ENCODE measurements at regions not wholly inside any gene's neighbourhood (a gene's known extent, or its start where the extent isn't known, plus 50 kb on each side); places are given as distances from the start of the nearest gene placed in this dataset.

DNA sequence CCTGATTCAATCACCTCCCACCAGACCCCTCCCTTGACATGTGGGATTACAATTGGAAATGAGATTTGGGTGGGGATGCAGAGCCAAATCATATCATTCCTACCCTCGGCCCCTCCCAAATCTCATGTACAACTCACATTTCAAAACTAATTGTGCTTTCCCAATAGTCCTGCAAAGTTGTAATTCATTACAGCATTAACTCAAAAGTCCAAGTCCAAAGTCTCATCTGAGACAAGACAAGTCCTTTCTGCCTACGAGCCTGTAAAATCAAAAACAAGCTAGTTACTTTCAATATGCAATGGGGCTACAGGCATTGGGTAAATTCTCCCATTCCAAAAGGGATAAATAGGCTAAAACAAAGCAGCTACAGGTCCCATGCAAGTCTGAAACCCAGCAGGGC lies 634.6 kb downstream of the SLC6A15 start:
- no peaks in the 10 kb centered on the region for H3K27me3 Mint-ChIP-seq
- Histone ChIP-seq H3K27me3 (ENCODE audit: control insufficient read depth in 2 of 2, insufficient read depth in 2 of 2, low read length in 2 of 2) (no peaks in the 10 kb centered on the region), H3K4me3 (ENCODE audit: low read length) (no peak overlapping the region), H3K36me3 (ENCODE audit: control insufficient read depth in 2 of 3, insufficient read depth in 3 of 3, low read length in 3 of 3) (no peaks in the 10 kb centered on the region), H3K9me3 (ENCODE audit: control insufficient read depth in 2 of 3, low read length in 3 of 3) (peaks cover 0 to 5% (median 0%) of the 10 kb centered on the region in 3 experiments), H3K4me1 (ENCODE audit: control insufficient read depth in 2 of 2, insufficient read depth in 2 of 2, low read length in 2 of 2) (no peaks in the 10 kb centered on the region), H3K27ac (ENCODE audit: low read depth, low read length) (no peak overlapping the region)
- no peak overlapping the region for H3K27ac Mint-ChIP-seq
- POLR2A ChIA-PET: no interaction called here
- CTCF ChIA-PET: no interaction called here
- intact Hi-C loops (cut with micrococcal nuclease): no loop called here
- no peaks in the 10 kb centered on the region for H3K36me3 Mint-ChIP-seq
- H3K4me3 Mint-ChIP-seq: no peak overlapping the region
- DNase-seq: no peak
- peaks cover 0 to 10% (median 2%) of the 10 kb centered on the region in 11 donors for H3K9me3 Mint-ChIP-seq
- no peak for ATAC-seq
- no peaks in the 10 kb centered on the region for H3K4me1 Mint-ChIP-seq

DNA sequence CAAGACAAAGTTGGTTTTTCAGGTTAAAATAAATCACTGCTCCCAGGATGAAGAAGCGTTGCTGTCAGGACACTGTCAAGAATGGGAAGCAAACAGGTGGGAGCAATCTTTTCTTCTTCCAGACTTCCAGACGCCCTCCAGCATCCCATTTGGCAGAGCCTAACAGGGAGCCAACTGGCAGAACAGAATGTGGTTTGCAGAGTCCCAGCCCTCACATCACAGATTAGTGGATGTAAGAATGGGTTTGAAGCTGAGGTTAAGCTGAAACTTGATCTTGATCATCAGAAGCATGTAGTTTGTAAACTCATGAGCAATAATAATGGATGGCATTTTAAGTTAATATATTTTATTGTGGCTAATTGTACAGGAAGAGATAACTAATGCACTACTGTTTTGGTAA lies 636.4 kb downstream of the SLC6A15 start:
- Mint-ChIP-seq H3K9me3 (peaks cover 0 to 13% (median 2%) of the 10 kb centered on the region in 11 donors), H3K27ac (no peak overlapping the region), H3K4me3 (no peak overlapping the region), H3K36me3 (no peaks in the 10 kb centered on the region), H3K4me1 (no peaks in the 10 kb centered on the region), H3K27me3 (no peaks in the 10 kb centered on the region)
- H3K27me3 ChIP-seq (ENCODE audit: control insufficient read depth in 2 of 2, insufficient read depth in 2 of 2, low read length in 2 of 2): no peaks in the 10 kb centered on the region
- intact Hi-C loops (cut with micrococcal nuclease): no loop called here
- ATAC-seq (no peak), DNase-seq (no peak)
- POLR2A ChIA-PET: no interaction called here
- no peaks in the 10 kb centered on the region for H3K36me3 ChIP-seq (ENCODE audit: control insufficient read depth in 2 of 3, insufficient read depth in 3 of 3, low read length in 3 of 3)
- H3K9me3 ChIP-seq (ENCODE audit: control insufficient read depth in 2 of 3, low read length in 3 of 3): peaks cover 0 to 5% (median 0%) of the 10 kb centered on the region in 3 experiments
- H3K27ac ChIP-seq (ENCODE audit: low read depth, low read length): no peak overlapping the region
- H3K4me3 ChIP-seq (ENCODE audit: low read length): no peak overlapping the region
- CTCF ChIA-PET: no interaction called here
- no peaks in the 10 kb centered on the region for H3K4me1 ChIP-seq (ENCODE audit: control insufficient read depth in 2 of 2, insufficient read depth in 2 of 2, low read length in 2 of 2)

DNA sequence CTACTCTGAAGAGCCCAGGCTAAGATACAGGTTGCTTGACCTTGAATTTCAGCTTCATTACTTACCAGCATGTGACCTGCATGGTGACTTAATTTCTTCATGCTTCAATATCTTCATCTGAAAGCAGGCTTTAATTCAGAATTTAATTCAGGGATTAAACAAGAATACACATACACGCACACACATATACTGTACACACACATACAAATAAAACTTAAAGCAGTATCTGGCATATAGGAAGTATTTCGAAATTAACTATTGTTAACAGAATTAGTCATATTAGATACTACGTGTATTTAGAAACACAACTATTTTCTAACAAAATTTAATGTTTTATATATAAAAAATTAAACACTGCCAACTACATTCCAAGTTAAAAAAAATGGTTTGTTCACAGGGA lies 640.3 kb downstream of the SLC6A15 start:
- Histone ChIP-seq H3K9me3 (ENCODE audit: control insufficient read depth in 2 of 3, low read length in 3 of 3) (no peaks in the 10 kb centered on the region), H3K4me3 (ENCODE audit: low read length) (no peak overlapping the region), H3K36me3 (ENCODE audit: control insufficient read depth in 2 of 3, insufficient read depth in 3 of 3, low read length in 3 of 3) (no peaks in the 10 kb centered on the region), H3K27me3 (ENCODE audit: control insufficient read depth in 2 of 2, insufficient read depth in 2 of 2, low read length in 2 of 2) (no peaks in the 10 kb centered on the region), H3K4me1 (ENCODE audit: control insufficient read depth in 2 of 2, insufficient read depth in 2 of 2, low read length in 2 of 2) (no peaks in the 10 kb centered on the region), H3K27ac (ENCODE audit: low read depth, low read length) (no peak overlapping the region)
- Mint-ChIP-seq H3K9me3 (peaks cover 0 to 5% (median 0%) of the 10 kb centered on the region in 11 donors), H3K4me3 (no peak overlapping the region), H3K36me3 (no peaks in the 10 kb centered on the region), H3K27ac (no peak overlapping the region), H3K27me3 (no peaks in the 10 kb centered on the region), H3K4me1 (no peaks in the 10 kb centered on the region)
- CTCF ChIA-PET: no interaction called here
- DNase-seq (no peak), ATAC-seq (no peak)
- POLR2A ChIA-PET: no interaction called here
- intact Hi-C loops (cut with micrococcal nuclease): no loop called here

DNA sequence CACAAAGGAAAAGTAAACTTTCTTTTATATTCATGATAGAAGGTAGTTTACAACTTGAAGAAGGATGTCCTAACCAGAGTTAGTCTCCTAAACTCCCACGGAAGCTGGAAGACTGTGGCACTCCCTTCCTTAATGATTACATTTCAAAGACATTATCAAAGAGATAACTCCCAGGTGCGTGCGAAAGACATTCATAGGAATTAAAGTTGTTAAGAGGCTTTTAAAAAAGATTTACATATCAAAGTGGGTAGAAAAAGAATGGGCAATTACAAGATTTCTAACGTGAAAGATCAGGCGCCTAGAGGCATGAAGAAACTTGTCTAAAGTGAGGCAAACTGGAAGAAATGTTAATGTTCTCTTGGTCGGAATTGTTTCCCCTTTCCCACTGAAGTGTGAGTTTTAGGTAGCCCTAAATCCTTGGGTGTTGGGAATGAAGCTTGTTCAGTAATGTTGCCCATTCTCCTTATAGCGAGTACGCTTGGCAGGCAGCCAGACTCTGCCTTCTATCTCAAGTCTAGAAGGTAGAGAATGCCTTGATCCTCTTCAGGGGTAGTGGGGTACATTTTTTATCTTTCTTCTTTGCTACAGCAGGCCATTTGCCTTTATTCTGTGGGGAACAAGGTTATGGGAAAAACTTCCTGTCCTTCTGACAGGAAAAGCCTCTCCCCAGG lies 642.0 kb downstream of the SLC6A15 start:
- Mint-ChIP-seq H3K9me3 (peaks cover 0 to 5% (median 0%) of the 10 kb centered on the region in 11 donors), H3K4me3 (no peak overlapping the region), H3K27ac (no peak overlapping the region), H3K27me3 (no peaks in the 10 kb centered on the region), H3K36me3 (no peaks in the 10 kb centered on the region), H3K4me1 (no peaks in the 10 kb centered on the region)
- ATAC-seq: no peak
- Histone ChIP-seq H3K27me3 (ENCODE audit: control insufficient read depth in 2 of 2, insufficient read depth in 2 of 2, low read length in 2 of 2) (no peaks in the 10 kb centered on the region), H3K9me3 (ENCODE audit: control insufficient read depth in 2 of 3, low read length in 3 of 3) (no peaks in the 10 kb centered on the region), H3K4me1 (ENCODE audit: control insufficient read depth in 2 of 2, insufficient read depth in 2 of 2, low read length in 2 of 2) (no peaks in the 10 kb centered on the region), H3K27ac (ENCODE audit: low read depth, low read length) (no peak overlapping the region), H3K36me3 (ENCODE audit: control insufficient read depth in 2 of 3, insufficient read depth in 3 of 3, low read length in 3 of 3) (no peaks in the 10 kb centered on the region), H3K4me3 (ENCODE audit: low read length) (no peak overlapping the region)
- intact Hi-C loops (cut with micrococcal nuclease): no loop called here
- DNase-seq: no peak
- ChIA-PET POLR2A (no interaction called here), CTCF (no interaction called here)

DNA sequence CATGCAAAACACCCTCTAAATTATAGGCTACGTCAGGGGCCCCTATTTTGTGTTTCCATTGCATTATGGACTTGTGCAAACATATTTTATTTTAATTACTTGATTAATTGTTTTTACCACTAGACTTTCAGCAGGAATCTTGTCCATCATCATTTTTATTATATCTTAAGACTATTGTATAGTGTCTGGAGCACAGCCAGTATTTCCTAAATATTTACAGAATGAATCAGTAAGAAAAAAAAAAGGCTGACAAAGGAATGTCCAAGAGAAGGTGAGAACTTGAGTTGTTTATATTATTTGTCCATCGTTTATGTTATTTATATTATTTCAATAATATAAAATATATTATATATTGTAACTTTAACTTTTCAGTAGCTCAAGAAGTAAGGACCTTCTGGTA lies 664.7 kb downstream of the SLC6A15 start:
- no peak overlapping the region for H3K27ac Mint-ChIP-seq
- H3K27me3 ChIP-seq (ENCODE audit: control insufficient read depth in 2 of 2, insufficient read depth in 2 of 2, low read length in 2 of 2): no peaks in the 10 kb centered on the region
- ChIA-PET CTCF (no interaction called here), POLR2A (no interaction called here)
- H3K4me3 ChIP-seq (ENCODE audit: low read length): no peak overlapping the region
- H3K4me1 Mint-ChIP-seq: no peaks in the 10 kb centered on the region
- peaks cover 0 to 8% (median 0%) of the 10 kb centered on the region in 11 donors for H3K9me3 Mint-ChIP-seq
- H3K36me3 ChIP-seq (ENCODE audit: control insufficient read depth in 2 of 3, insufficient read depth in 3 of 3, low read length in 3 of 3): no peaks in the 10 kb centered on the region
- H3K4me3 Mint-ChIP-seq: no peak overlapping the region
- DNase-seq (no peak), ATAC-seq (no peak)
- H3K27ac ChIP-seq (ENCODE audit: low read depth, low read length): no peak overlapping the region
- H3K27me3 Mint-ChIP-seq: no peaks in the 10 kb centered on the region
- no peaks in the 10 kb centered on the region for H3K36me3 Mint-ChIP-seq
- no peaks in the 10 kb centered on the region for H3K9me3 ChIP-seq (ENCODE audit: control insufficient read depth in 2 of 3, low read length in 3 of 3)
- no peaks in the 10 kb centered on the region for H3K4me1 ChIP-seq (ENCODE audit: control insufficient read depth in 2 of 2, insufficient read depth in 2 of 2, low read length in 2 of 2)
- intact Hi-C loops (cut with micrococcal nuclease): no loop called here

DNA sequence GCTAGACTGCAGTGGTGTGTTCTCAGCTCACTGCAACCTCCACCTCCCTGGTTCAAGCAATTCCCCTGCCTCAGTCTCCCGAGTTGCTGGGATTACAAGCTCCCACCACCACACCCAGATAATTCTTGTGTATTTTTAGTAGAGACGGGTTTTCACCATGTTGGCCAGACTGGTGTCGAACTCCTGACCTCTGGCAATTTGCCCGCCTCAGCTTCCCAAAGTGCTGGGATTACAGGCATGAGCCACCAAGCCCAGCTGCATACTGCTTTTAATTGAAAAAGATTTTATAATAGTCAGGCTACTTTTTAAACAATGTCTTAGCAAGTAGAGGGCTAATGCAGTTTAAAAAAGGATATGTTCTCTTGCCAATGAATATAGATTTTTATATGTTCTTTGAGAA lies 668.9 kb downstream of the SLC6A15 start:
- H3K4me1 Mint-ChIP-seq: no peaks in the 10 kb centered on the region
- H3K27ac ChIP-seq (ENCODE audit: low read depth, low read length): no peak overlapping the region
- no peak overlapping the region for H3K4me3 ChIP-seq (ENCODE audit: low read length)
- no peak overlapping the region for H3K27ac Mint-ChIP-seq
- H3K36me3 Mint-ChIP-seq: no peaks in the 10 kb centered on the region
- no peak overlapping the region for H3K4me3 Mint-ChIP-seq
- H3K4me1 ChIP-seq (ENCODE audit: control insufficient read depth in 2 of 2, insufficient read depth in 2 of 2, low read length in 2 of 2): no peaks in the 10 kb centered on the region
- H3K36me3 ChIP-seq (ENCODE audit: control insufficient read depth in 2 of 3, insufficient read depth in 3 of 3, low read length in 3 of 3): no peaks in the 10 kb centered on the region
- peaks cover 0 to 4% (median 0%) of the 10 kb centered on the region in 11 donors for H3K9me3 Mint-ChIP-seq
- intact Hi-C loops (cut with micrococcal nuclease): no loop called here
- no peaks in the 10 kb centered on the region for H3K27me3 Mint-ChIP-seq
- H3K9me3 ChIP-seq (ENCODE audit: control insufficient read depth in 2 of 3, low read length in 3 of 3): no peaks in the 10 kb centered on the region
- ATAC-seq (no peak), DNase-seq (no peak)
- no peaks in the 10 kb centered on the region for H3K27me3 ChIP-seq (ENCODE audit: control insufficient read depth in 2 of 2, insufficient read depth in 2 of 2, low read length in 2 of 2)
- POLR2A ChIA-PET: no interaction called here
- CTCF ChIA-PET: no interaction called here

DNA sequence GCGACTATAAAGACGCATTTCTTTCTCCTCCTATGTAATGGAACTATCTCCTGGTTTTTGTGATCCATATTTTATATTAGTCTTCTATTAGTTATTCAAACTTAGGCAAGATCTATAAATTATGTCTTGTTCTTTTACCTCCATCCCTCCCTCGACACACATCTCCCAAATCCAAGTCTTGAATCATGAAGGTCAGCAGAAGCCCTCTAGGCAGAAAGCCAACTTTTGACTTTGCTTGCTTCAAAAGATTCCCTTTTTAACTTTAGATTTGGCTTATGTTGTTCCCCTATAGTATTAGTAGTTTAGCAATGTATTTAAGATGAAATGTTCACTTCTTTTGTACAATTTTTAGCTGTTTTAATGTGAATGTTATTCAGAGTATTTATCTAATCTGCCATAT lies 689.8 kb downstream of the SLC6A15 start:
- Mint-ChIP-seq H3K9me3 (peaks cover 0 to 7% (median 0%) of the 10 kb centered on the region in 11 donors), H3K27ac (no peak overlapping the region), H3K4me1 (no peaks in the 10 kb centered on the region), H3K4me3 (no peak overlapping the region), H3K27me3 (no peaks in the 10 kb centered on the region), H3K36me3 (no peaks in the 10 kb centered on the region)
- H3K4me1 ChIP-seq (ENCODE audit: control insufficient read depth in 2 of 2, insufficient read depth in 2 of 2, low read length in 2 of 2): no peaks in the 10 kb centered on the region
- H3K4me3 ChIP-seq (ENCODE audit: low read length): no peak overlapping the region
- H3K9me3 ChIP-seq (ENCODE audit: control insufficient read depth in 2 of 3, low read length in 3 of 3): no peaks in the 10 kb centered on the region
- CTCF ChIA-PET: no interaction called here
- POLR2A ChIA-PET: no interaction called here
- intact Hi-C loops (cut with micrococcal nuclease): no loop called here
- no peaks in the 10 kb centered on the region for H3K27me3 ChIP-seq (ENCODE audit: control insufficient read depth in 2 of 2, insufficient read depth in 2 of 2, low read length in 2 of 2)
- DNase-seq: no peak
- no peak overlapping the region for H3K27ac ChIP-seq (ENCODE audit: low read depth, low read length)
- ATAC-seq: no peak
- no peaks in the 10 kb centered on the region for H3K36me3 ChIP-seq (ENCODE audit: control insufficient read depth in 2 of 3, insufficient read depth in 3 of 3, low read length in 3 of 3)
